ENCODE measurements at regions not wholly inside any gene's neighbourhood (a gene's known extent, or its start where the extent isn't known, plus 50 kb on each side); places are given as distances from the start of the nearest gene placed in this dataset.

DNA sequence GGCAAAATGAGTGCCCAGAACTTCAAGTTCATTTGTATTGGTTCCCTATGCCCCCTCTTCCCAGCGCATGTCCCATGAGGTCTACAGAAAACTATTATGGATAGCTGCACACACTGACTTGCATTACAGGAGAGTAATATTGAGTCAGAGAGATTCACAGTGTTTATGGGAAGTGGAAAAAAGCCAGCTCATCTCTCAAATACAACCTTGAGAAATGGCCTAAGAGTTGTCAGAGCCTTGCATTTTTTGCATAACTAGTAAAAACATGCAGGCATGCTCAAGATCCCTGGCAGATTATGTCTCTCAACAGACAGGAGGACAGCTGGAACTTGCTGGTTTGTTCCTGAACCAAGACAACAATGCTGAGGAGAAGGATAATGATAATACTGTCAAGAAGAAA lies 1292.8 kb downstream of the DSC3 start:
- no peaks in the 10 kb centered on the region for H3K9me3 ChIP-seq (ENCODE audit: control insufficient read depth, insufficient read depth, low read depth, low read length)
- POLR2A ChIA-PET: no interaction called here
- in situ Hi-C loops (cut with HindIII; ENCODE audit: low pct_unique_long_range_greater_than_20kb, low sequenced_read_pairs): no loop called here
- H3K27me3 ChIP-seq (ENCODE audit: control insufficient read depth, insufficient read depth, low read length): no peaks in the 10 kb centered on the region
- H3K4me1 ChIP-seq (ENCODE audit: control insufficient read depth, insufficient read depth, low read length): no peaks in the 10 kb centered on the region
- no peak for TF ChIP-seq TCF7L2 (IDR thresholded peaks at IDR 0.05; ENCODE audit: low read depth, low read length)
- H3K27ac ChIP-seq (ENCODE audit: low read length): no peak overlapping the region
- intact Hi-C loops (cut with micrococcal nuclease; ENCODE audit: unreplicated experiment): no loop called here
- no peaks in the 10 kb centered on the region for H3K36me3 ChIP-seq (ENCODE audit: control insufficient read depth, insufficient read depth, low read length)
- CTCF ChIA-PET: no interaction called here
- BruUV-seq (replicated peaks): no TSS peak
- ATAC-seq (no peak), DNase-seq (ENCODE audit: low read depth, low spot score) (no peak)
- no peak overlapping the region for H3K4me3 ChIP-seq (ENCODE audit: low read depth in 2 of 2, low read length in 2 of 2)

DNA sequence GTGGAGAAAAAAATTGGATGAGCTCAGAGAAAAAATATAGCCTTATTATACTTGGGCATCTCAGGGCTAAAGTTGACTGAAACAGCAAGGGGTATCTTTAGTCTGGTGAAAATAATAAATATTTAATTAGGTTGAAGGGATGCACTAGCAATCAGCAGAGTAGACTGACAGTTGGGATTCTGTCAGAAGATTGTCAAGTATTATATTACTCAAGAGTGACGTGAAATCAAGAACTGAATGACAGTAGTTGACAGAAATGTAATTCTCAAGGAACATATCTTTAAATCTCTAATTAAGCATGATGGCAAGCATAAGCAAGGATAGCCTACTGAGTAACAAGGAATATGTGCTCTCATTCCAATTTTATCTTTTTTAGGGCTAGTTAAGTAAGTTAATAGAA lies 1301.1 kb downstream of the DSC3 start:
- H3K4me1 ChIP-seq (ENCODE audit: control insufficient read depth, insufficient read depth, low read length): no peaks in the 10 kb centered on the region
- in situ Hi-C loops (cut with HindIII; ENCODE audit: low pct_unique_long_range_greater_than_20kb, low sequenced_read_pairs) (no loop called here), intact Hi-C loops (cut with micrococcal nuclease; ENCODE audit: unreplicated experiment) (no loop called here)
- DNase-seq (ENCODE audit: low read depth, low spot score) (no peak), ATAC-seq (no peak)
- no peaks in the 10 kb centered on the region for H3K27me3 ChIP-seq (ENCODE audit: control insufficient read depth, insufficient read depth, low read length)
- no peaks in the 10 kb centered on the region for H3K9me3 ChIP-seq (ENCODE audit: control insufficient read depth, insufficient read depth, low read depth, low read length)
- no peaks in the 10 kb centered on the region for H3K36me3 ChIP-seq (ENCODE audit: control insufficient read depth, insufficient read depth, low read length)
- H3K4me3 ChIP-seq (ENCODE audit: low read depth in 2 of 2, low read length in 2 of 2): no peak overlapping the region
- ChIA-PET CTCF (no interaction called here), POLR2A (no interaction called here)
- H3K27ac ChIP-seq (ENCODE audit: low read length): no peak overlapping the region
- TF ChIP-seq, protein P1, sequence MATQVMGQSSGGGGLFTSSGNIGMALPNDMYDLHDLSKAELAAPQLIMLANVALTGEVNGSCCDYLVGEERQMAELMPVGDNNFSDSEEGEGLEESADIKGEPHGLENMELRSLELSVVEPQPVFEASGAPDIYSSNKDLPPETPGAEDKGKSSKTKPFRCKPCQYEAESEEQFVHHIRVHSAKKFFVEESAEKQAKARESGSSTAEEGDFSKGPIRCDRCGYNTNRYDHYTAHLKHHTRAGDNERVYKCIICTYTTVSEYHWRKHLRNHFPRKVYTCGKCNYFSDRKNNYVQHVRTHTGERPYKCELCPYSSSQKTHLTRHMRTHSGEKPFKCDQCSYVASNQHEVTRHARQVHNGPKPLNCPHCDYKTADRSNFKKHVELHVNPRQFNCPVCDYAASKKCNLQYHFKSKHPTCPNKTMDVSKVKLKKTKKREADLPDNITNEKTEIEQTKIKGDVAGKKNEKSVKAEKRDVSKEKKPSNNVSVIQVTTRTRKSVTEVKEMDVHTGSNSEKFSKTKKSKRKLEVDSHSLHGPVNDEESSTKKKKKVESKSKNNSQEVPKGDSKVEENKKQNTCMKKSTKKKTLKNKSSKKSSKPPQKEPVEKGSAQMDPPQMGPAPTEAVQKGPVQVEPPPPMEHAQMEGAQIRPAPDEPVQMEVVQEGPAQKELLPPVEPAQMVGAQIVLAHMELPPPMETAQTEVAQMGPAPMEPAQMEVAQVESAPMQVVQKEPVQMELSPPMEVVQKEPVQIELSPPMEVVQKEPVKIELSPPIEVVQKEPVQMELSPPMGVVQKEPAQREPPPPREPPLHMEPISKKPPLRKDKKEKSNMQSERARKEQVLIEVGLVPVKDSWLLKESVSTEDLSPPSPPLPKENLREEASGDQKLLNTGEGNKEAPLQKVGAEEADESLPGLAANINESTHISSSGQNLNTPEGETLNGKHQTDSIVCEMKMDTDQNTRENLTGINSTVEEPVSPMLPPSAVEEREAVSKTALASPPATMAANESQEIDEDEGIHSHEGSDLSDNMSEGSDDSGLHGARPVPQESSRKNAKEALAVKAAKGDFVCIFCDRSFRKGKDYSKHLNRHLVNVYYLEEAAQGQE (IDR thresholded peaks at IDR 0.05; ENCODE audit: insufficient read depth in 1 of 2, low read depth in 2 of 2, low read length in 1 of 2): no peak
- TF ChIP-seq POLR2AphosphoS5 (IDR thresholded peaks at IDR 0.05; ENCODE audit: low read depth, low read length) (no peak), TCF7L2 (IDR thresholded peaks at IDR 0.05; ENCODE audit: low read depth, low read length) (no peak), SIN3A (IDR thresholded peaks at IDR 0.05; ENCODE audit: borderline replicate concordance, insufficient read depth, low read depth, low read length) (no peak)
- TF ChIP-seq, protein P2, sequence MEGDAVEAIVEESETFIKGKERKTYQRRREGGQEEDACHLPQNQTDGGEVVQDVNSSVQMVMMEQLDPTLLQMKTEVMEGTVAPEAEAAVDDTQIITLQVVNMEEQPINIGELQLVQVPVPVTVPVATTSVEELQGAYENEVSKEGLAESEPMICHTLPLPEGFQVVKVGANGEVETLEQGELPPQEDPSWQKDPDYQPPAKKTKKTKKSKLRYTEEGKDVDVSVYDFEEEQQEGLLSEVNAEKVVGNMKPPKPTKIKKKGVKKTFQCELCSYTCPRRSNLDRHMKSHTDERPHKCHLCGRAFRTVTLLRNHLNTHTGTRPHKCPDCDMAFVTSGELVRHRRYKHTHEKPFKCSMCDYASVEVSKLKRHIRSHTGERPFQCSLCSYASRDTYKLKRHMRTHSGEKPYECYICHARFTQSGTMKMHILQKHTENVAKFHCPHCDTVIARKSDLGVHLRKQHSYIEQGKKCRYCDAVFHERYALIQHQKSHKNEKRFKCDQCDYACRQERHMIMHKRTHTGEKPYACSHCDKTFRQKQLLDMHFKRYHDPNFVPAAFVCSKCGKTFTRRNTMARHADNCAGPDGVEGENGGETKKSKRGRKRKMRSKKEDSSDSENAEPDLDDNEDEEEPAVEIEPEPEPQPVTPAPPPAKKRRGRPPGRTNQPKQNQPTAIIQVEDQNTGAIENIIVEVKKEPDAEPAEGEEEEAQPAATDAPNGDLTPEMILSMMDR (IDR thresholded peaks at IDR 0.05): no peak
- BruUV-seq (replicated peaks): no TSS peak

DNA sequence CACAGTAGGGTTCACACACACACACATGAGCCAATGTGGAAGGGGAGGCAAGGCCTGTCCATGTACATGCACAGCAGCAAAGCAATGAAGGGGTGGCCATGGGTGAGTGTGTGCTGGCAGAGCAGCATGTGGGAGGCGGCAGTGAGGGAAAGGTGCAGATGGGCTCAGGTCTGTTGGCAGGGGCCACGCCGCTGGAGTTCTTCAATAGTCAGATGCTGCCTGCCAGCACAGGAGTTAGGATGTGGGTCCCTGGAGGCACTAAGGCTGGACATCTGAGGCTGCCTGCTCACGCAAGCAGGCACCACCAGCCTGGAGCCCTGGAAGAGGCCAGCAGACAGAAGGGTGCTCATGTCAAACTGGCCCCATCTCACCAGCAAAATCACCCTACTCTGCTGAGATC lies 1304.9 kb downstream of the DSC3 start:
- no peaks in the 10 kb centered on the region for H3K36me3 ChIP-seq (ENCODE audit: control insufficient read depth, insufficient read depth, low read length)
- no peak overlapping the region for H3K4me3 ChIP-seq (ENCODE audit: low read depth in 2 of 2, low read length in 2 of 2)
- ATAC-seq: no peak
- TF ChIP-seq, protein P2 (IDR thresholded peaks at IDR 0.05): no peak
- no peak for TF ChIP-seq TCF7L2 (IDR thresholded peaks at IDR 0.05; ENCODE audit: low read depth, low read length)
- TF ChIP-seq SIN3A (IDR thresholded peaks at IDR 0.05; ENCODE audit: borderline replicate concordance, insufficient read depth, low read depth, low read length): no peak
- no peak for TF ChIP-seq POLR2AphosphoS5 (IDR thresholded peaks at IDR 0.05; ENCODE audit: low read depth, low read length)
- TF ChIP-seq, protein P1 (IDR thresholded peaks at IDR 0.05; ENCODE audit: insufficient read depth in 1 of 2, low read depth in 2 of 2, low read length in 1 of 2): no peak
- POLR2A ChIA-PET: no interaction called here
- H3K27ac ChIP-seq (ENCODE audit: low read length): no peak overlapping the region
- no peaks in the 10 kb centered on the region for H3K9me3 ChIP-seq (ENCODE audit: control insufficient read depth, insufficient read depth, low read depth, low read length)
- H3K27me3 ChIP-seq (ENCODE audit: control insufficient read depth, insufficient read depth, low read length): no peaks in the 10 kb centered on the region
- no peak for DNase-seq (ENCODE audit: low read depth, low spot score)
- intact Hi-C loops (cut with micrococcal nuclease; ENCODE audit: unreplicated experiment): no loop called here
- BruUV-seq (replicated peaks): no TSS peak
- in situ Hi-C loops (cut with HindIII; ENCODE audit: low pct_unique_long_range_greater_than_20kb, low sequenced_read_pairs): no loop called here
- no peaks in the 10 kb centered on the region for H3K4me1 ChIP-seq (ENCODE audit: control insufficient read depth, insufficient read depth, low read length)
- CTCF ChIA-PET: no interaction called here

All from Panc1 (cell line).